RWPE1 (cell line): ENCODE measurements at regions not wholly inside any gene's neighbourhood (a gene's known extent, or its start where the extent isn't known, plus 50 kb on each side); places are given as distances from the start of the nearest gene placed in this dataset.
A peak's percentile ranks its signal among the peaks of the same experiment; 100 is the strongest.

ENCODE experiments used
- CTCF ChIA-PET: fragments of 350-600 bp; sonication (Branson Sonifier 250); formaldehyde crosslinking; extraction: SDS; loops from one replicate; lab custom pipeline; 2021; lab: Yijun Ruan, JAX
- POLR2A ChIA-PET: fragments of 400-600 bp; formaldehyde crosslinking; extraction: SDS; loops from one replicate; lab custom pipeline; 2020; ENCODE audit warnings: antibody characterized with exemption; ENCODE audit not compliant: low non-redundant PET; lab: Yijun Ruan, JAX
- DNase-seq: peaks from one replicate; pipeline ENCODE4 v3.0.0; 2012; ENCODE audit warnings: low spot score
- H3K27ac ChIP-seq: fragments of 450-650 bp; 2 replicates; pipeline ENCODE4 v1.5.1; 2017
- CTCF ChIP-seq: fragments of 450-650 bp; conservative IDR thresholded peaks from 2 replicates; pipeline ENCODE4 v1.5.1; 2017; ENCODE audit warnings: low read depth, mild to moderate bottlenecking

- peak; percentile 4 for DNase-seq
- CTCF ChIA-PET, result interaction anchor here (0.7 kb wide), 1 partner anchor 18 kb away, joined by 4 read pairs; no protein-coding TSS in a partner anchor
- POLR2A ChIA-PET, result no interaction called here
- no peak overlapping the region for H3K27ac ChIP-seq
- TF ChIP-seq CTCF, result no peak
These were observed 95.5 kb upstream of the CHRNA7 start for GRCh38 chr15:31934821-31935220.

DNA sequence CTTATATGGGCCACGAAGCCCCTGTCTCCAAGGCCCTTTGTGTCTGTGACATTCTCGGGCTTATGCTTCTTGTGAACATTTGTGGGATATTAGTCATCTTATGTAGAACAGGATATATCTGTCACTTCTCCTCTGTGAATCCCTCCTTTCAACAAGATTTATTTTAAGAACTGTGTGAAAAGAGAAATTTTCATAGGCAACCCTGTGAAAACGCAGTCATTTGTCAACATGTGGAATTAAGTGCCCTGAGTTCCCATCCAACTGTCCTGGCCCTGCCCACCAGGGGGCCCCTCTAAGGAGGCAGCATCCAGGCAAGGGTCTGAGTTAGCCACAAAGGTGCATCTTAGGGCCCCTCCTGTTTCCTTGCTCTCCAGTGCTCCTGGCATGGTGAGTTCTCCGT is 76.8 kb upstream of the CHRNA7 start:
- DNase-seq, result no peak
- no peak overlapping the region for H3K27ac ChIP-seq
- POLR2A ChIA-PET, result no interaction called here
- no peak for TF ChIP-seq CTCF
- CTCF ChIA-PET, result no interaction called here

DNA sequence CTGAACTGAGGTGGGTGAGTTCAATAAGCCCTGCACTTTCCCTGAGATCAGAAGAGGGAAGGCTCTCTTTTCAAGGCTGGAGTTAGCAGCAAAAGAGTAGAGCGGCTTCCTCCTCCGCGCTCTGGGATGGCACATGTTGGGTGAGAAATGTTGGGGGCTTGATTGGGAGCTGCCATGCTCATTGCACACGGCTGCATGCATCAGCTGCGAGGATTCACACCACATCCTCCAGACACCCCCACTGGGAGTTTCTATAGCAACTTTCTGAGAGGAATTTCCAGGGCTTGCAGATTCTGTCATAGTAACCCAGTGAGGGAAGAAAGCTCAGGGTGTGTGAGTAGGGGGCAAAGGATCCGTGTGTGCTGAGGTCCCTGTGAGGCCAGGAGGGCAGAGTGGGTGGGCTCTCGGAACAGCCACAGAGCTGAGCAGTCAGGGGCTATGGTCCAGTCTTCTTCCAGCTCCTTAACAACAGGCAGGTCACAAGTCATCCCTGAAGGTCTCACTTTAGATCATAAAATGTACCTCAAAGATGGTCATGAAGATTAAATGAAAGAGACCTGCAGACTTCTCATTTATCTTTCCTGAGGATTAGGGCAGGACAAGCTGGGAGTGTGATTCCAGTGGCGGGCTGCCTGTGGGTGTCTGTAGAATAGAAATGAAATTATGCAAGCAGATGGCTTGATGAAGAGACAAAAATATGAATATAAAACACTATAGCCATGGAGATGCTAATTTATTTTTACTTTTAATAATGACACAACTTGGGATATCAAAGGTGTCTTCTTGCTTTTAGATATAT is 75.7 kb upstream of the CHRNA7 start:
- TF ChIP-seq CTCF, result no peak
- H3K27ac ChIP-seq, result no peak overlapping the region
- DNase-seq, result no peak
- ChIA-PET CTCF (no interaction called here), POLR2A (no interaction called here)

- ChIA-PET CTCF (no interaction called here), POLR2A (no interaction called here)
- no peak for TF ChIP-seq CTCF
- no peak for DNase-seq
- H3K27ac ChIP-seq, result no peak overlapping the region
These were observed 74.6 kb upstream of the CHRNA7 start for GRCh38 chr15:31955734-31956133.

DNA sequence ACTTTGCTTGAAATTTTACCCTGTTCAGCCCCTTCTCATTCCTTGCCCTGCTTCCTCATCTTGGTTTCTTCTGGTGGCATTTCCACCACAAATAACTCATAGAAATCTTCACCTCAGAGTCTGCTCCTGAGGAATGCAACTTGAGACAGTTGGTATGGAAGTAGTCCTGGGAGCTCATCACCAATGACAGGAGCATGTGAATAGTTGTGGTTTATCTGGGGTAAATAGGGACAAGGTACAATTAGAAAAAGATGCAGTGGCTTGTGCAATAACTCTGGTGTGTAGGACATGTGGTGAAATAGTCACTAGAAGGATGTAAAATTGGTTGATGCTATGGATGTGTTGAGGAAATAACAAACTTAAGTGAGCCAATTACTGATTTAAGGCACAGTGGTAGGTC is 72.7 kb upstream of the CHRNA7 start:
- TF ChIP-seq CTCF, result no peak
- ChIA-PET POLR2A (no interaction called here), CTCF (no interaction called here)
- H3K27ac ChIP-seq, result no peak overlapping the region
- no peak for DNase-seq

DNA sequence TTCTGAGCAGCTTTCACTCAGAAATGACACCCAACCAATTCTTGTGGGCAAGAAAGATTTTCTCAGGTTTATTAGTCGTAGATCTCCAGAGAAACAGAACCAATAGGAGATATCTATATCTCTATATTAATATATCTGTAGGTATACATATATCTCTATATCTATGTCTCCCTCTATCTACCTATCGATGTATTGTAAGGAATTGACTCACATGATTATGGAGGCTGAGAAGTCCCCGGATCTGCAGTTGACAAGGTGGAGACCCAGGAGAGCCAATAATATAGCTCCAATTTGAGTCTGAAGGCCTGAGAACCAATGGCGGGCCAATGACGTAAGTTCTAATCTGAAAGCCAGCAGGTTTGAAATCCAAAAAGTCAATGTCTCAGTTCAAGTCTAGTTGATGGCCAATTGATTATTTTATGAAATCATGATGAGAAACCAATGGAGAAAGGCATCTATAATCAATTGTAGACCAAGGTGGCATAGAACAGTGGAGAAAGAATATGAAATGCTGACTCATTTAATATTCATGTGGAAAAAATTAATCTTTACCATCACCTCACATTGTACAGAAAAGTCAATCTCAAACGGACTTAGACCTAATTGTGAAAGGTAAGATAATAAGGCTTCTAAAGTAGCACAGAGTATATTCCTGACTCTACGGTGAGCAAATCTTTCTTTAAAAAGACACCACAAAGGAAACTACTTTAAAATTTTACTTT is 65.6 kb upstream of the CHRNA7 start:
- CTCF ChIA-PET, result interaction anchor here (0.6 to 1.3 kb wide), 2 partner anchors 10 to 18 kb away, joined by 3 to 4 read pairs; no protein-coding TSS in a partner anchor
- DNase-seq, result no peak

More for the DNA sequence above, 65.6 kb upstream of the CHRNA7 start:
- H3K27ac ChIP-seq, result no peak overlapping the region
- TF ChIP-seq CTCF, result no peak
- POLR2A ChIA-PET, result no interaction called here
